WTC11 (cell line): ENCODE measurements at regions not wholly inside any gene's neighbourhood (a gene's known extent, or its start where the extent isn't known, plus 50 kb on each side); places are given as distances from the start of the nearest gene placed in this dataset.

ENCODE experiments used
- ATAC-seq: fragments of 200-7000 bp; cut with Tn5 transposase; 2 replicates; pipeline ENCODE4 v1.10.0; 2021; ENCODE audit warnings: mild to moderate bottlenecking, moderate library complexity
- CTCF ChIA-PET: fragments of 300-600 bp; sonication (Branson Sonifier 250); formaldehyde crosslinking; loops from one replicate; lab custom pipeline; 2021; ENCODE audit warnings: antibody characterized with exemption; lab: Charles Lee
- POLR2A ChIA-PET: fragments of 350-600 bp; sonication (Branson Sonifier 250); formaldehyde crosslinking; loops from one replicate; lab custom pipeline; 2021; ENCODE audit warnings: antibody characterized with exemption; lab: Charles Lee
- DNase-seq: peaks from one replicate; pipeline ENCODE4 v3.0.0; 2021; ENCODE audit warnings: low spot score
- H3K27ac Mint-ChIP-seq: 2 replicates; pipeline ENCODE4 v1.8.0; 2021; ENCODE audit warnings: mixed read lengths
- H3K27me3 Mint-ChIP-seq: 2 replicates; pipeline ENCODE4 v1.8.0; 2021; ENCODE audit warnings: low read depth, mild to moderate bottlenecking, moderate library complexity, mixed read lengths
- H3K36me3 Mint-ChIP-seq: 2 replicates; pipeline ENCODE4 v1.8.0; 2021; ENCODE audit warnings: mixed read lengths
- H3K4me1 Mint-ChIP-seq: 2 replicates; pipeline ENCODE4 v1.8.0; 2022; ENCODE audit warnings: mixed read lengths
- H3K4me3 Mint-ChIP-seq: 2 replicates; pipeline ENCODE4 v1.8.0; 2021; ENCODE audit warnings: mild to moderate bottlenecking, moderate library complexity, mixed read lengths
- H3K9me3 Mint-ChIP-seq: 2 replicates; pipeline ENCODE4 v1.8.0; 2021; ENCODE audit warnings: mixed read lengths
- FOXK1 ChIP-seq: sonication (generic); formaldehyde crosslinking; IDR thresholded peaks from 2 replicates; pipeline ENCODE4 v1.8.0; 2022; ENCODE audit warnings: mild to moderate bottlenecking, moderate library complexity, missing genetic modification reagents
- GRHL2 ChIP-seq: fragments of 250-450 bp; sonication (Bioruptor Pico); IDR thresholded peaks from 2 replicates; pipeline ENCODE4 v1.8.0; 2022; ENCODE audit warnings: mild to moderate bottlenecking, moderate library complexity; ENCODE audit not compliant: insufficient replicate concordance, severe bottlenecking
- MYBL2 ChIP-seq: sonication (generic); formaldehyde crosslinking; IDR thresholded peaks from 2 replicates; pipeline ENCODE4 v1.8.1; 2023; ENCODE audit warnings: mild to moderate bottlenecking, moderate library complexity, missing genetic modification reagents
- NFATC4 ChIP-seq: fragments of 250-450 bp; sonication (Bioruptor Pico); IDR thresholded peaks from 2 replicates; pipeline ENCODE4 v1.9.0; 2021; ENCODE audit warnings: mild to moderate bottlenecking
- NFE2L1 ChIP-seq: sonication (generic); formaldehyde crosslinking; IDR thresholded peaks from 2 replicates; pipeline ENCODE4 v1.8.1; 2023; ENCODE audit warnings: missing genetic modification reagents
- NR2C2 ChIP-seq: sonication (generic); formaldehyde crosslinking; IDR thresholded peaks from 2 replicates; pipeline ENCODE4 v1.8.0; 2022; ENCODE audit warnings: mild to moderate bottlenecking, missing genetic modification reagents
- NR3C1 ChIP-seq: sonication (generic); formaldehyde crosslinking; conservative IDR thresholded peaks from 2 replicates; pipeline ENCODE4 v1.8.1; 2023; ENCODE audit warnings: low read depth, mild to moderate bottlenecking, missing genetic modification reagents
- OVOL2 ChIP-seq: fragments of 250-450 bp; sonication (Bioruptor Pico); IDR thresholded peaks from 2 replicates; pipeline ENCODE4 v1.9.0; 2021; ENCODE audit warnings: mild to moderate bottlenecking, borderline replicate concordance
- PRRX2 ChIP-seq: fragments of 250-450 bp; sonication (Bioruptor Pico); IDR thresholded peaks from 2 replicates; pipeline ENCODE4 v1.8.0; 2021; ENCODE audit warnings: mild to moderate bottlenecking
- TEAD4 ChIP-seq: sonication (generic); formaldehyde crosslinking; IDR thresholded peaks from 2 replicates; pipeline ENCODE4 v1.8.0; 2022; ENCODE audit warnings: mild to moderate bottlenecking, missing genetic modification reagents
- TP53 ChIP-seq: sonication (generic); formaldehyde crosslinking; IDR thresholded peaks from 2 replicates; pipeline ENCODE4 v1.8.1; 2023; ENCODE audit warnings: mild to moderate bottlenecking, missing genetic modification reagents
- ZNF138 ChIP-seq: sonication (generic); formaldehyde crosslinking; conservative IDR thresholded peaks from 2 replicates; pipeline ENCODE4 v1.8.1; 2022; ENCODE audit warnings: mild to moderate bottlenecking, moderate library complexity, missing genetic modification reagents
- ZNF219 ChIP-seq: sonication (generic); formaldehyde crosslinking; IDR thresholded peaks from 2 replicates; pipeline ENCODE4 v1.8.0; 2023; ENCODE audit warnings: missing genetic modification reagents, mild to moderate bottlenecking, borderline replicate concordance
- ZNF671 ChIP-seq: fragments of 250-450 bp; sonication (Bioruptor Pico); IDR thresholded peaks from 2 replicates; pipeline ENCODE4 v1.8.0; 2021; ENCODE audit warnings: mild to moderate bottlenecking
- TF ChIP-seq, protein P1 (sequence below): sonication (generic); formaldehyde crosslinking; IDR thresholded peaks from 2 replicates; pipeline ENCODE4 v1.8.0; 2022; ENCODE audit warnings: mild to moderate bottlenecking, missing genetic modification reagents
- TF ChIP-seq, protein P2 (sequence below): sonication (generic); formaldehyde crosslinking; IDR thresholded peaks from 2 replicates; pipeline ENCODE4 v1.8.1; 2022; ENCODE audit warnings: low read depth, mild to moderate bottlenecking, moderate library complexity, missing genetic modification reagents, borderline replicate concordance
- TF ChIP-seq, protein P3 (sequence below): sonication (generic); formaldehyde crosslinking; IDR thresholded peaks from 2 replicates; pipeline ENCODE4 v1.8.0; 2023; ENCODE audit warnings: mild to moderate bottlenecking, missing genetic modification reagents
- TF ChIP-seq, protein P4 (sequence below): fragments of 250-450 bp; sonication (Bioruptor Pico); IDR thresholded peaks from 2 replicates; pipeline ENCODE4 v1.9.0; 2021; ENCODE audit warnings: moderate library complexity, mild to moderate bottlenecking, inconsistent platforms, borderline replicate concordance
- TF ChIP-seq, protein P5 (sequence below): sonication (generic); formaldehyde crosslinking; IDR thresholded peaks from 2 replicates; pipeline ENCODE4 v1.8.1; 2023; ENCODE audit warnings: mild to moderate bottlenecking, missing genetic modification reagents, moderate library complexity
- TF ChIP-seq, protein P6 (sequence below): sonication (generic); formaldehyde crosslinking; IDR thresholded peaks from 2 replicates; pipeline ENCODE4 v1.8.1; 2023; ENCODE audit warnings: mild to moderate bottlenecking, missing genetic modification reagents, borderline replicate concordance
- TF ChIP-seq, protein P7 (sequence below): sonication (generic); formaldehyde crosslinking; conservative IDR thresholded peaks from 2 replicates; pipeline ENCODE4 v1.8.1; 2023; ENCODE audit warnings: mild to moderate bottlenecking, low read depth, missing genetic modification reagents, moderate library complexity

DNA sequence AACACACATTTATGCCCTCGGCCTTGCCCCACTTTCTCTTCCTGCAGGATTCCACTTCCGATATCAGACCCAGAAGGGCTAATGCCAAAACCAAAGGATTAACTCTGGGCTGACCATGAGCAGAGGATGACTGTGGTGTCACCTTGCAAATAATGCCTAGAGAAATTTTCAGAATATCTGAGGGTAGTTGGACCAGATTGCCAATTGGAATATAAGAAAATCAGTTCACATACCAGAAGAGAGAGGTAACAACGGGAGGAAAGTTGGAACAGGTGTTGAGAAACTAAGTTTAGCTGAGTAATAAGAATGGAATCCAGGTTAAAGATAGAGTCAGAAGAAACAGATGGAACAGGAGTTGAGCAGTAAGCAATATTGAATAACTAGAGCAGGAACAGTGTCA is 232.7 kb upstream of the UBE2E3 start (continued):
- TF ChIP-seq, protein P1, sequence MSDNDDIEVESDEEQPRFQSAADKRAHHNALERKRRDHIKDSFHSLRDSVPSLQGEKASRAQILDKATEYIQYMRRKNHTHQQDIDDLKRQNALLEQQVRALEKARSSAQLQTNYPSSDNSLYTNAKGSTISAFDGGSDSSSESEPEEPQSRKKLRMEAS, result no peak
- TF ChIP-seq, protein P2, sequence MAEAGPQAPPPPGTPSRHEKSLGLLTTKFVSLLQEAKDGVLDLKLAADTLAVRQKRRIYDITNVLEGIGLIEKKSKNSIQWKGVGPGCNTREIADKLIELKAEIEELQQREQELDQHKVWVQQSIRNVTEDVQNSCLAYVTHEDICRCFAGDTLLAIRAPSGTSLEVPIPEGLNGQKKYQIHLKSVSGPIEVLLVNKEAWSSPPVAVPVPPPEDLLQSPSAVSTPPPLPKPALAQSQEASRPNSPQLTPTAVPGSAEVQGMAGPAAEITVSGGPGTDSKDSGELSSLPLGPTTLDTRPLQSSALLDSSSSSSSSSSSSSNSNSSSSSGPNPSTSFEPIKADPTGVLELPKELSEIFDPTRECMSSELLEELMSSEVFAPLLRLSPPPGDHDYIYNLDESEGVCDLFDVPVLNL (CRISPR knock-in tag), result no peak

DNA sequence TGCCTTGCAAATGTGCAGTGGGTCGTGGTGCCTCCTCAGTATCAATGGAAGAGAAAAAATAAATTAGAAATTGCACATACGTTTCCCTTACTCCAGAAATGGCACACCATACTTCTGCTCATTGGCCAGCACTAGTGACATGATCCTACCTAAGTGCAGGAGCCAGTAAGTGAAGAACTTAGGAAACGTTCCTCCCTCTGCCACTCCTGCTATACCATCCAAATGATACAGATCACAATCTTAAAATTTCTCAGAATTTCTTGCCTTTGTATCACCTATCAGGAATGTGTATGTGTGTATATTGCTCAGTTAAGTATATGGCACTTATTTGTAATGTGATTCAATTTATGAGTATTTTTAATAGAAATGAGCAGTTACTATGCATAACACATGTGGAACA is 237.0 kb upstream of the UBE2E3 start:
- H3K27me3 Mint-ChIP-seq, result no peaks in the 10 kb centered on the region; the same call in 1 of the 2 replicates
- no peaks in the 10 kb centered on the region for H3K4me1 Mint-ChIP-seq
- POLR2A ChIA-PET, result no interaction called here
- peaks cover 4% of the 10 kb centered on the region; the same call in 1 of the 2 replicates for H3K9me3 Mint-ChIP-seq
- no peaks in the 10 kb centered on the region for H3K36me3 Mint-ChIP-seq
- H3K27ac Mint-ChIP-seq, result no peak overlapping the region
- TF ChIP-seq GRHL2 (CRISPR knock-in tag) (no peak), PRRX2 (no peak), ZNF671 (CRISPR knock-in tag) (no peak), OVOL2 (no peak), TEAD4 (CRISPR knock-in tag) (no peak), NR2C2 (CRISPR knock-in tag) (no peak), MYBL2 (CRISPR knock-in tag) (no peak), NR3C1 (CRISPR knock-in tag) (no peak), ZNF138 (no peak)
- TF ChIP-seq, protein P3, sequence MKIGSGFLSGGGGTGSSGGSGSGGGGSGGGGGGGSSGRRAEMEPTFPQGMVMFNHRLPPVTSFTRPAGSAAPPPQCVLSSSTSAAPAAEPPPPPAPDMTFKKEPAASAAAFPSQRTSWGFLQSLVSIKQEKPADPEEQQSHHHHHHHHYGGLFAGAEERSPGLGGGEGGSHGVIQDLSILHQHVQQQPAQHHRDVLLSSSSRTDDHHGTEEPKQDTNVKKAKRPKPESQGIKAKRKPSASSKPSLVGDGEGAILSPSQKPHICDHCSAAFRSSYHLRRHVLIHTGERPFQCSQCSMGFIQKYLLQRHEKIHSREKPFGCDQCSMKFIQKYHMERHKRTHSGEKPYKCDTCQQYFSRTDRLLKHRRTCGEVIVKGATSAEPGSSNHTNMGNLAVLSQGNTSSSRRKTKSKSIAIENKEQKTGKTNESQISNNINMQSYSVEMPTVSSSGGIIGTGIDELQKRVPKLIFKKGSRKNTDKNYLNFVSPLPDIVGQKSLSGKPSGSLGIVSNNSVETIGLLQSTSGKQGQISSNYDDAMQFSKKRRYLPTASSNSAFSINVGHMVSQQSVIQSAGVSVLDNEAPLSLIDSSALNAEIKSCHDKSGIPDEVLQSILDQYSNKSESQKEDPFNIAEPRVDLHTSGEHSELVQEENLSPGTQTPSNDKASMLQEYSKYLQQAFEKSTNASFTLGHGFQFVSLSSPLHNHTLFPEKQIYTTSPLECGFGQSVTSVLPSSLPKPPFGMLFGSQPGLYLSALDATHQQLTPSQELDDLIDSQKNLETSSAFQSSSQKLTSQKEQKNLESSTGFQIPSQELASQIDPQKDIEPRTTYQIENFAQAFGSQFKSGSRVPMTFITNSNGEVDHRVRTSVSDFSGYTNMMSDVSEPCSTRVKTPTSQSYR (CRISPR knock-in tag), result no peak
- TF ChIP-seq, protein P4, sequence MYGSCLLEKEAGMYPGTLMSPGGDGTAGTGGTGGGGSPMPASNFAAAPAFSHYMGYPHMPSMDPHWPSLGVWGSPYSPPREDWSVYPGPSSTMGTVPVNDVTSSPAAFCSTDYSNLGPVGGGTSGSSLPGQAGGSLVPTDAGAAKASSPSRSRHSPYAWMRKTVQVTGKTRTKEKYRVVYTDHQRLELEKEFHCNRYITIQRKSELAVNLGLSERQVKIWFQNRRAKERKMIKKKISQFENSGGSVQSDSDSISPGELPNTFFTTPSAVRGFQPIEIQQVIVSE, result no peak
- TF ChIP-seq, protein P5, sequence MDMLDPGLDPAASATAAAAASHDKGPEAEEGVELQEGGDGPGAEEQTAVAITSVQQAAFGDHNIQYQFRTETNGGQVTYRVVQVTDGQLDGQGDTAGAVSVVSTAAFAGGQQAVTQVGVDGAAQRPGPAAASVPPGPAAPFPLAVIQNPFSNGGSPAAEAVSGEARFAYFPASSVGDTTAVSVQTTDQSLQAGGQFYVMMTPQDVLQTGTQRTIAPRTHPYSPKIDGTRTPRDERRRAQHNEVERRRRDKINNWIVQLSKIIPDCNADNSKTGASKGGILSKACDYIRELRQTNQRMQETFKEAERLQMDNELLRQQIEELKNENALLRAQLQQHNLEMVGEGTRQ (CRISPR knock-in tag), result no peak
- TF ChIP-seq, all 79 proteins: peak for 0
- ATAC-seq (no peak), DNase-seq (no peak)
- H3K4me3 Mint-ChIP-seq, result no peak overlapping the region
- CTCF ChIA-PET, result no interaction called here

DNA sequence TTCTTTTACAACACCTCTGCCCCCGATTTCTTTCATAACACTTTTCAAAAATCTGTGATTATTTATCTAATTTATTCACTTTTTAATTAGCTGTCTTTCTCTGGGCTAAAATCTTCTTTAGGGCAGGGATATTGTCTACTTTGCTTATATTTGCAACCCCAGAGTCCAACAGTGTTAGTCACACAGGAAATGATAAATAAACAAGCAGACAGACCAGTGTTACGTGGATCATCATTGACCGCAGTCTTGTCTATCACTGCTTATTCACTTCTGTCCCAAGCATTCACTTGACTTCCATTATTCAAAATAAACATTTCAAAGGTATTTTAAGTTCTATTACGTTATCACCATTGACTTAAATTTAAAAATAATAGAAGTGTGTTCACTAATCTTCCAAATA is 237.6 kb upstream of the UBE2E3 start:
- Mint-ChIP-seq H3K27ac (no peak overlapping the region), H3K27me3 (no peaks in the 10 kb centered on the region; the same call in 1 of the 2 replicates), H3K36me3 (no peaks in the 10 kb centered on the region), H3K9me3 (peaks cover 4% of the 10 kb centered on the region; the same call in 1 of the 2 replicates), H3K4me3 (no peak overlapping the region), H3K4me1 (no peaks in the 10 kb centered on the region)
- DNase-seq, result no peak
- CTCF ChIA-PET, result no interaction called here
- ATAC-seq, result no peak
- no peak for TF ChIP-seq NFATC4 (CRISPR knock-in tag)
- no peak for TF ChIP-seq ZNF219 (CRISPR knock-in tag)
- TF ChIP-seq ZNF138, result no peak
- no peak for TF ChIP-seq GRHL2 (CRISPR knock-in tag)
- TF ChIP-seq, protein P6, sequence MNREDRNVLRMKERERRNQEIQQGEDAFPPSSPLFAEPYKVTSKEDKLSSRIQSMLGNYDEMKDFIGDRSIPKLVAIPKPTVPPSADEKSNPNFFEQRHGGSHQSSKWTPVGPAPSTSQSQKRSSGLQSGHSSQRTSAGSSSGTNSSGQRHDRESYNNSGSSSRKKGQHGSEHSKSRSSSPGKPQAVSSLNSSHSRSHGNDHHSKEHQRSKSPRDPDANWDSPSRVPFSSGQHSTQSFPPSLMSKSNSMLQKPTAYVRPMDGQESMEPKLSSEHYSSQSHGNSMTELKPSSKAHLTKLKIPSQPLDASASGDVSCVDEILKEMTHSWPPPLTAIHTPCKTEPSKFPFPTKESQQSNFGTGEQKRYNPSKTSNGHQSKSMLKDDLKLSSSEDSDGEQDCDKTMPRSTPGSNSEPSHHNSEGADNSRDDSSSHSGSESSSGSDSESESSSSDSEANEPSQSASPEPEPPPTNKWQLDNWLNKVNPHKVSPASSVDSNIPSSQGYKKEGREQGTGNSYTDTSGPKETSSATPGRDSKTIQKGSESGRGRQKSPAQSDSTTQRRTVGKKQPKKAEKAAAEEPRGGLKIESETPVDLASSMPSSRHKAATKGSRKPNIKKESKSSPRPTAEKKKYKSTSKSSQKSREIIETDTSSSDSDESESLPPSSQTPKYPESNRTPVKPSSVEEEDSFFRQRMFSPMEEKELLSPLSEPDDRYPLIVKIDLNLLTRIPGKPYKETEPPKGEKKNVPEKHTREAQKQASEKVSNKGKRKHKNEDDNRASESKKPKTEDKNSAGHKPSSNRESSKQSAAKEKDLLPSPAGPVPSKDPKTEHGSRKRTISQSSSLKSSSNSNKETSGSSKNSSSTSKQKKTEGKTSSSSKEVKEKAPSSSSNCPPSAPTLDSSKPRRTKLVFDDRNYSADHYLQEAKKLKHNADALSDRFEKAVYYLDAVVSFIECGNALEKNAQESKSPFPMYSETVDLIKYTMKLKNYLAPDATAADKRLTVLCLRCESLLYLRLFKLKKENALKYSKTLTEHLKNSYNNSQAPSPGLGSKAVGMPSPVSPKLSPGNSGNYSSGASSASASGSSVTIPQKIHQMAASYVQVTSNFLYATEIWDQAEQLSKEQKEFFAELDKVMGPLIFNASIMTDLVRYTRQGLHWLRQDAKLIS (CRISPR knock-in tag), result no peak
- TF ChIP-seq FOXK1 (CRISPR knock-in tag), result no peak
- TF ChIP-seq TP53, result no peak
- TF ChIP-seq, protein P7, sequence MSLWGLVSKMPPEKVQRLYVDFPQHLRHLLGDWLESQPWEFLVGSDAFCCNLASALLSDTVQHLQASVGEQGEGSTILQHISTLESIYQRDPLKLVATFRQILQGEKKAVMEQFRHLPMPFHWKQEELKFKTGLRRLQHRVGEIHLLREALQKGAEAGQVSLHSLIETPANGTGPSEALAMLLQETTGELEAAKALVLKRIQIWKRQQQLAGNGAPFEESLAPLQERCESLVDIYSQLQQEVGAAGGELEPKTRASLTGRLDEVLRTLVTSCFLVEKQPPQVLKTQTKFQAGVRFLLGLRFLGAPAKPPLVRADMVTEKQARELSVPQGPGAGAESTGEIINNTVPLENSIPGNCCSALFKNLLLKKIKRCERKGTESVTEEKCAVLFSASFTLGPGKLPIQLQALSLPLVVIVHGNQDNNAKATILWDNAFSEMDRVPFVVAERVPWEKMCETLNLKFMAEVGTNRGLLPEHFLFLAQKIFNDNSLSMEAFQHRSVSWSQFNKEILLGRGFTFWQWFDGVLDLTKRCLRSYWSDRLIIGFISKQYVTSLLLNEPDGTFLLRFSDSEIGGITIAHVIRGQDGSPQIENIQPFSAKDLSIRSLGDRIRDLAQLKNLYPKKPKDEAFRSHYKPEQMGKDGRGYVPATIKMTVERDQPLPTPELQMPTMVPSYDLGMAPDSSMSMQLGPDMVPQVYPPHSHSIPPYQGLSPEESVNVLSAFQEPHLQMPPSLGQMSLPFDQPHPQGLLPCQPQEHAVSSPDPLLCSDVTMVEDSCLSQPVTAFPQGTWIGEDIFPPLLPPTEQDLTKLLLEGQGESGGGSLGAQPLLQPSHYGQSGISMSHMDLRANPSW, result no peak
- TF ChIP-seq TEAD4 (CRISPR knock-in tag), result no peak
- TF ChIP-seq NFE2L1 (CRISPR knock-in tag), result no peak
- TF ChIP-seq, all 79 proteins: peak for 0
- POLR2A ChIA-PET, result no interaction called here
